Suppressor macrophage treated with lipopolysaccharide for 4 hours (primary cell): ENCODE measurements at regions not wholly inside any gene's neighbourhood (a gene's known extent, or its start where the extent isn't known, plus 50 kb on each side); places are given as distances from the start of the nearest gene placed in this dataset.
"Not testable (repeated sequence)": the region's sequence is repeated elsewhere in the genome, so short reads cannot be mapped to it uniquely, and the experiment has no call there.

ENCODE experiments used
- DNase-seq: peaks from one replicate; pipeline ENCODE4 v3.0.0-alpha.2; 2020

DNA sequence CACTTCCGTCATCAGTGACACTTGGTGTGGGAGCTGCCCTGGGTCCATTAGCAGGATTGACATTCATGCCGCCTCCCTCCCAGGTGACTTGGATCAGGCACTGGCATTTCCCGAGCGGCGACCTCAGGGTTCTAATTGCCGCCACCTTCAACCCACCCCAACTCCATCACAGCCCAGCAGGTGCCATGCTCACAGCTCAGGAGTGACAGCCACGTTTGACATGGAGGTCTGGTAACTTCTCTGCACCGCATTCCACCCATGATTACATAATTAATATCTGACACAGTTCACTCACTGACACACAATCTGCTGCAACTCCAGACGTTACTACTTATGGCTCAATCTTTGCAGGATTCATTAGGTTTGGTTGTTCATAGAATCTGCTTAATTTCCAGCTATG lies 450.9 kb upstream of the MYT1L start:
- no peak for DNase-seq

DNA sequence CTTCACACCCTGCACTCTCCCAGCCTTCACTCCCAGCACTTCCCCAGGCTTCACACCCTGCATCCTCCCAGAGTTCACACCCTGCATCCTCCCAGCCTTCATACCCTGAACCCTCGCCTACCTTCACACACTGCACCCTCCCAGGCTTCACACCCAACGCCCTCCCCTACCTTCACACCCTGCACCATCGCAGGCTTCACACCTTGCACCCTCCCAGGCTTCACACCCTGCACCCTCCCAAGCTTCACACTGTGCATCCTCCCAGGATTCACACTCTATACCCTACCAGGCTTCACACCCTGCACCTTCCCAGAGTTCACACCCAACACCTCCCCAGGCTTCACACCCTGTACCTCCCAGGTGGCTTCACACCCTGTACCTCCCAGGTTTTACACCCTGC lies 448.7 kb upstream of the MYT1L start:
- no peak for DNase-seq

DNA sequence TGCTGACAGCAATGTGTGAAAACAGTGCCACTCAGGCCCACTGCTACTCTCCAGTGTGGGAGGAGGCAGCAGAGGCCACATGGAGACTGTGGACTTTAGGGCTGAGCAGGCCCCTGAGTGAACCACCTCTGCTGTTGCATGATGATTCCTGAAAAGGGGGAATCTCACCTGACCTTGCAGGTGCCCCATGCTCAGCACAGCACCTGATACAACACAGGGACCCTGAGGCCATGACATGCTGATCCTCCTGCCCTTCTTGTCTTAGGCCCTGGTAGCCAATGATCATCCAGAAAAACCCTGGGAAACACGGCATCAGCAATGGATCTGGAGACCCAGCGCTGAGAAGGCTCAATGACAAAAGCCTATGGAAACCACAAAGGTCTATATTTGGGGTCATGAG lies 446.8 kb upstream of the MYT1L start:
- DNase-seq = no peak

DNA sequence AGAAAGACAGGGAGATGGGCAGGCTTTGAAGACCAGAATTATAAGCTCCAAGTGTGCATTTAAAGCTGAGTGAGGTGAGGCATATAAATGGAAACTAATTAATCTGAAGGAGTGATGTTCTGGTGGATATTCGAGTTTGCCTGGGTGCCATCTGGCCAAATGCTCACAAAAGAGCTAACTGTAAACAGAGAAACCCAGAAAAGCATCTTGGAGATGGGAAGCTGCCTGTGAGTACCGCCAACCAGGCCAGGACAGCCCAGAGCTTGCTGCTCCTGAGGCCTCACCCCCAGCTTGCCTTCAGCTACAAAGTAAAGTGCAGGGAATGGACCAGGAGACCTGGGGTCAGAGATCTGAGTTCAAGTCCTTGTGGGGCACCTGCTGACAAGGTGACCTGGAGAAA lies 446.1 kb upstream of the MYT1L start:
- no peak for DNase-seq

DNA sequence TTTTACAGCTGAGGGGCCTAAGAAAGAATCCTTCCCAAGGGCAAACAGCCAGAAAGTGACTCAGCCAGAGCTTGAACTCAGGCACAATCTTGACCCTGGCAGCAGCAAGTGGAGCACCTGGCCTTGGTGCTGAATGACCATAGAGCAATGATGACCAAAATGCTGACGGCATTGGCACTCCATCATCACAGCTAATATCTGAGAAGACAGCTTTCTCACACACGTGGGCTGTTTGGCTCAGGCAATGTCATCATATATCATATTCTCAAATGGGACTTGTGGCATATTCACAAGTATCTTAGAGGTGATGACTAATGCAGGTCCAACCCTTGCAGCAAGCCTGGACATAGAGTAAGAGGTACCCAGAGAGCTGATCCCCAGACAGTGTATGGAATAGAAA lies 443.9 kb upstream of the MYT1L start:
- no peak for DNase-seq

DNA sequence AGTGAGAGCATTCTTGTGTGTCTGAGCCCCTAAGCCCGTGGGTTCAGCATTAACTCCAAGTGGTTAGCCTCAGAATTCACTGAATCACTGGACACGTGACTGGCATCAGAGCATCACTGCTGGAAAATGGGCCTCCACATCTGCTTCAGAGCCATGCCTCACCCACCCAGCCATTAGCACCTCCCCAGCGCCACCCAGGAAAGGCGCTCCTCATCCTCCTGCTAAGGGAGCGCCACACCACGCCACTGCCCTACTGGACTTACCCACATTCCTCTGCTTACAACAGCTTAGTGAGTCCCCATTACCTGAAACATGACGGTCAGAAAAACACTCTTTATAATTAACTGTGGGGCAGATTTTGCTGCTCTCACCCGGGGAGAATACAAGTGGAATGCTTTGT lies 442.6 kb upstream of the MYT1L start:
- no peak for DNase-seq

DNA sequence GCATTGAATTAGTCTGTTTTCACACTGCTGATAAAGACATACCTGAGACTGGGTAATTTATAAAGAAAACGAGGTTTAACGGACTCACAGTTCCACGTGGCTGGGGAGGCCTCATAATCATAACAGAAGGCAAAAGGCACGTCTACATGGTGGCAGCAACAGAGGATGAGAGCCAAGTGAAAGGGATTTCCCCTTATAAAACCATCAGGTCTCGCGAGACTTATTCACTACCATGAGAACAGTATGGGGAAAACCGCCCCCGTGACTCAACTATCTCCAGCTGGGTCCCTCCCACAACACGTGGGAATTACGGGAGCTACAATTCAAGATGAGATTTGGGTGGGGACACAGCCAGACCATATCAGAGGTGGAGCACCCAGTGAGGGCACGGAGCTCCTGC lies 442.0 kb upstream of the MYT1L start:
- not testable (repeated sequence) for DNase-seq

DNA sequence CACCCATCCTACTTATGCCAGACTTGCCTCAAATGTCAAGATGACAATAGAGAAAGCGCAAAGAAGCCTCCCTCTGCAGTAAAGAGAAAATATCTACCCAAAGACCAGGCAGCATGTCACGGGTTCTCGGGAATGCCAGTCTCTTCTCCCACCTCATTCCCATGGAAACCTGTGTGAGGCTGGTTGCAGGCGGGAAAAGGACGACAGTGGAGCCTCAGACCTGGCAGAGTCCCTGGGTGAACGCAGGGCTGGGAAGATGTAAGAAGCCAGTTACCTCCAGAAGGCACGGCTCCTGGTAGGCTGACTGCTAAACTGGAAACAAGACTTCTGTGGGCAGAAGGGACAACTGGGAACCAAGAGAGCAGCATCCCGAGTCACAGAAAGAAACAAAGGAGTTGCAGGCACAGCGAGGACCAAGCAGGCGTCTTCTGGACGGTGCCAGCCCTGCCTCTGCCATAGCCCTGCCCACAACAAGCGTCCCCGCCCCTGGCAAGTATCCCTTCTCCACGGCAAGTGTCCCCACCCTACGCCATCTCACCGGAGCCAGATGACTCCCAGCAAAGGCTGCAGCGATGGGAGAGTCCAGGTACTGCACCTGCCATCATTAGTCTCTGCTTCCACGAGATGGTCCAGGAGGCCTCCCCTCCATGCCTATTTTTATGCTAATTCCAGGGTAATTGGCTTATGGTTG lies 440.8 kb upstream of the MYT1L start:
- DNase-seq = no peak

DNA sequence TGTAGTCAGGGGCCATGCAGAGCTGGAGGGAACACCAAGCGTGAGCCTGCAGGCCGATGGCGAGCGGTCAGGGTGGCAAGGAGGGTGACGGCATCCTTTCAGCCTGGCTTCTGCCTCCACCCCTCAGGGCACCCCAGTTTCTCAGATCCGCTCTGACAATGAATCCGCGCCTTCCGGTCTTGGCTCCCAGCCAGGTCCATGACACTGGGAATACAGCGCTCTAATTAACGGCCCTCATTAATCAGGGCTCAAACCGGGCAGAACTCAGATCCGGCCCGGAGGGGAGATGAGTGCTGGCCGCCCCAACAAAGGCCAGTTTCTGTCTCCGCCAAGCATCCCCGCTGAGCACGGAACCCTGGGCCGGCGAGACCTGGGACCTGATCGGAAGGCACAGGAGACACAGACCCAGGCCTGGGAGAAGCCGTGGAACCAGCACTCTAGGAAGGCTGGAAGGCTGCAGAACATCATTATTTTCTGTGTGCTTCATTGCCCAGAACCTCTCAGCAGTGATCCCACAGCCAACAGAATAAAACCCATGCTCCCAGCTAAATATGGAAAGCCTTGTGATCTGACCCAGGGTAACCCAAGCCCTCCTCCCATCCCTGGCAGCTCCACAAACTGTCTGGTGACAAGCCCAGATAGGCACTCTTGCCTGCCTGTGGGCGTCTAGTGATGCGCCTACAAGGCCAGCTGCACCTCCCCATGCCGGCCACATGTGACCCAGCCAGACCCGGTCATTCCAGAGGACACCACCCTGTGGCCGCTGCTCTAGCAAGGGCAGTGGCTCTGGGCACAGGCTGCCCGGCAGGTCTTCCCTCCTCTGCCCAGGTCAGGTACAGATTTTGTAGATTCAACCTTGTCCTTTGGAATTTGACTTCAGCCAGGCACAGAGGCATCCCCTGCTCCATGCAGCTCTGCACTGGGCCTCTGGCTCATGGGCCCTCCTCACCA lies 438.7 kb upstream of the MYT1L start:
- no peak for DNase-seq

DNA sequence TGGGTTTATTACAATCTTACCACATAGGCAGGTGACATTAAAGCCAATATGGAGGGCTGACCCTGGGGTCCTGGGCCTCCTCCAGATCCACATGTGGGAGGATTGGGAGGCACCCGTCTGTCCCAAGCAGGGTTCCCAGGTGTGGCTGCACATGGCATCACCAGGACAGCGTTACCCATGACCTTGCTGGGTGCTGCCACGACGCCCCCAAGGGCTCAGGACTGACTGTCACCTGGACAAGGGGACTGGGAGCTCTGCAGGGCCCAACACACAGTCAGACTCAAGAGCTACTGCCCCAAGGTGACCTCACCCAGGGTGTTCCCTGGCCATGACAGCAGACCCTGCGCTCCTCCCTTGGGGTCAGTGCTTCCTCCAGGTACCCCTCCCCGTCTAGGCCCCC lies 437.4 kb upstream of the MYT1L start:
- no peak for DNase-seq

DNA sequence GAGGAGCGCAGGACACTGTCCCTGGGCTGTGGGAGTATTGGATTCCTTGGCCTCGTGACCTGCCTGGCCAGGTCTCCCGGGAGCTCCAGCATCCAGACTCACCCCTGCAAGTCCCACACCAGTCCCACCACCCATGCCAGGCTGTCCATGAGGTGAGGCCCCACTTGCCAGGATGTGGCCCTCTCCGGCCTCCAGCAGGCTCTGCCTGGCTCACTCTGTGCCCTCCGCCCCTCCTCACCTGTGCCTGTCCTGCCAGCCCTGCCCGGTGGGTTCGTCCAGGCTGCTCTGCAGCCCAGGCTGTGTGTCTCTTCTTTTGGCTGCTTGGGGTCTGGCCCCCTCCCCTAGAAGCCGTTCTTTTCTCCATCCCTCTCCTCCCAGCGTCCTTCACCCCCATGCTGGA lies 436.8 kb upstream of the MYT1L start:
- DNase-seq = no peak

DNA sequence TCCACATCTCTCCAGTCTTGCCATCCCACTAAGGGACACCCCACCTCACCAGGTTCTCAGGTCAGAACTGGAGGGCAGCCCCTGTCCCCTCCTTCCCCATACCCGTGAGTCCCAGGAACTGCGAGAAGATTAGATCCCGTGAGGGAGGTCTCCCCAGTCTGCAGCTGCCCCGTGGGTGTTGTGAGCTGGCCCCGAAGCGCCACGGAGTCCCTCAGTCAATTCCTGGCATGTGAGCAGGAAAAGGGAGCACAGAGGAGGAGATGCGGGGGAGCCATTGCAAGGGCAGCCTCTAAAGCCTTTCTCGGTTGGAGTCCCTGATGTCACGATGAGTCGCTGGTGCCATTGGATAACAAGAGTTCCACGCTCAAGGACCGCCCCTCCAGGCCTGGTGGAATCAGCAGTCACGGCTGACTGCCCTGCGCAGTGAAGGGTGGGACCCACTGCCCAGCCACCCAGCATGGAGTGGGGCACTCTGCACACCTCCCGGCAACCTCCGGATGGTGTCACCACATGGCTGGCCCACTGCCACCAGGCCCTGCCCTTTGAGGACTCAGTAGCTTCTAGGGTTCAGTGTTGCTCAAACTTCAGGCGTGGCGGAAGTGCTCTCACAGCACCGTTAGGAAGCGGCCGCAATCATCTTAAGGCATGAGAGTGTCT lies 434.9 kb upstream of the MYT1L start:
- no peak for DNase-seq

DNA sequence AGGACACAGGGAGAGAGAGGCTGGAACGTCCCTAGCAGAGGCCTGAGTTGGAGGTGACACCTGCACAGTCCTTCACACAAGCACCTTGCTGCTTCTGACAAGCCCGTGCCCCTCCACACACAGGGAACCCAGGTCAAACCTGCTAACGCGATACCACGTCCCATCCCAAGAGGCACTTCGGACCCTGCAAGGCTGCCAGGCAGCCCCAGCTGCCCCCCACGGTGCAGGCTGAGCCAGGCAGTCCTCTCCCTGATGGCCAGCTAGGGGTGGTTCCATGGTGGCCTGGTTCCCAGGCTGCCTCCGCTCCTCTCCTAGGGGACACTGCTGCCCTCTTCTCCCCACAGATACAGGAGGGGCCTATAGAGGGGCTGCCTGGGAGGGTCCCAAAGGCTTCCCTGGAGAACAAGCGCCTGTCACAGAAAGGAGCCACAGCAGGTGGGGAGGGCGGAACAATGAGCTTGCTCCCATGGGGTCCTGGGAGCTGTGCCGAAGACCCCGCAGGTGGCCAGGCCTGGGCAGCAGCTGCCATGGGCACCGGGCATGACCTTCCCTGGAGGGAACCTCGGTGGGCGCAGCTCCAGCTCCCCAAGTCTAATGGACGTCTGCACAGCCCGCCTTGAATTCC lies 434.2 kb upstream of the MYT1L start:
- no peak for DNase-seq

DNA sequence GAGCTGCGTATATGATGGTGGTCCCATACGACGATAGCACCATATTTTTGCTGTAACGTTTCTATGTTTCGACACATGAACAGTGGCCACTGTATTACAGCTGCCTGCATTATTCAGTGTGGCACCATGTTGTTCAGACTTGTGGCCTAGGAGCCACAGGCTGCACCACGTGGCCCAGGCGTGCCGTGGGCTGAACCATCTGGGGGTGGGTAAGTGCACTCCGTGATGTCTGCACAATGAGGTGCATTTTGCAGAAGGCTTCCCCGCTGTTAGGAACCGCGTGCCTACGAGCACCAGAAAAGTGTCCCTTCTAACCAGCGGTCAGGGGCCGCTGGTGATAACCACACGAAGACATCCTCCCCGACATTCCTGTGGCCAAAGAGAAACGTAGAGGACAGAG lies 433.7 kb upstream of the MYT1L start:
- no peak for DNase-seq

DNA sequence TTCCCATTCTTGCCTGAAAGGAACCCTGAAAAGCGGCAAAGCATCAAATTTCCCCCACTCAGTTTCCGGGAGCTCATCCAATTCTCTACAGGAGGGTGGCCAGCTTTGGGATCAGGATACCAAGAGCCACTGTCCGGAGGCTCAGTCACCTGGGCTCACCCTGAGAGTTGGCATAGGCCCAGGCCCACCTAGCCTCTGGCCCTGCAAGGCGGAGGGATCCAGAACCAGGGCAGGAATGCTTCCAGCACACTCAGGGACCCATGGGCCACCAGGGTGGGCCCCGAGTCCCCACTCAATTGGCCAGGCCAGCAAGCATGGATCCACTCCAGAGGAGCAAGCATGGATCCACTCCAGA lies 432.9 kb upstream of the MYT1L start:
- no peak for DNase-seq

DNA sequence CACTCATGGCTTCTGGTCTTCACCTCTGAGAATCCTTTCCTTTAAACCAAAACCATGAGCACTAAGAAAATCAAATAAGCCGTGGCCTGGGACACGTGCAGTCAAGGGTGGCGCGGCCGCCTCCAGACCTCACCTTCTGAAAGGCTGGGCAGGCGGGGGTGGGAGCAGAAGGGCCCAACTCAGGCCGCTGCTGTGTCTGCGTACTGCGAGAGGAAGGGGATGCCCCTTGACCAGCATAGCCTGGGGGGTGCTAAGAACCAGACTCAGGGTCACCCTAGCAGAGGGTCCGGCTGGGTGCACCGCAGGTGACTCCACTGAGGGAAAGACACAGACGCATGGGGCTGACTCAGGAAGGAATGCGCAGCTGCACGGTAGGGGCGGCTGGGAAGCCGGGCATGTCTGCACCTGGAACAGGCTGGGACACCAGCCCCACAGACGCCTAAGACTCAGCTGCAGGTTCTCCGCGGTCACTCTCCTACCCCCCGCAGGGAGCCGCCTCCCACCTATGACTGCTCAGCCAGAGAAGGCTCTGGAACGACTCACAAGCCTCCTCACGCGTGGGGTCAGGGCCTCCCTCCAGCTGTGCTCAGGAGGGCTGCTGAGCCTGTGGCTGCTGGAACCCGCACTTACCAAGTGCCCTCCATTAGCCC lies 432.4 kb upstream of the MYT1L start:
- no peak for DNase-seq

DNA sequence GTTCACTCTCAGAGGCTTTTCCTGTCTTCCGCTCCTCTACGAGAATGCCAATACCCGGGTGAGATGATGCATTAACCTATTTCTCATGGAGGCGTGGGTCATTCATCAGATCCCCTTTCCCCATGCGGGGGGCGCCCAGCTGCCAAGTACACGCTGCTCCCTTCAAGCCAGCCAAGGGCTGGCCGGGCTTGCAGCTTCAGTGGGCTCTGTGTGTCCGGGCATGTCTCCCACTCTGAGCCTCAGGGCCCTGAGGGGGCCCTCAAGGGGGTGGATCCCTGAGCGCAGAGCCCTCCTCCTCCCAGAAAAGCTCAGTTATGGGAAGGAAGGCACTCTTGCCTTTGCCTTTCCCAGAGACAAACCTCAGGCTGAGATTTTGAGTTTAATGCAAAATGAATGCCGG lies 431.8 kb upstream of the MYT1L start:
- no peak for DNase-seq

DNA sequence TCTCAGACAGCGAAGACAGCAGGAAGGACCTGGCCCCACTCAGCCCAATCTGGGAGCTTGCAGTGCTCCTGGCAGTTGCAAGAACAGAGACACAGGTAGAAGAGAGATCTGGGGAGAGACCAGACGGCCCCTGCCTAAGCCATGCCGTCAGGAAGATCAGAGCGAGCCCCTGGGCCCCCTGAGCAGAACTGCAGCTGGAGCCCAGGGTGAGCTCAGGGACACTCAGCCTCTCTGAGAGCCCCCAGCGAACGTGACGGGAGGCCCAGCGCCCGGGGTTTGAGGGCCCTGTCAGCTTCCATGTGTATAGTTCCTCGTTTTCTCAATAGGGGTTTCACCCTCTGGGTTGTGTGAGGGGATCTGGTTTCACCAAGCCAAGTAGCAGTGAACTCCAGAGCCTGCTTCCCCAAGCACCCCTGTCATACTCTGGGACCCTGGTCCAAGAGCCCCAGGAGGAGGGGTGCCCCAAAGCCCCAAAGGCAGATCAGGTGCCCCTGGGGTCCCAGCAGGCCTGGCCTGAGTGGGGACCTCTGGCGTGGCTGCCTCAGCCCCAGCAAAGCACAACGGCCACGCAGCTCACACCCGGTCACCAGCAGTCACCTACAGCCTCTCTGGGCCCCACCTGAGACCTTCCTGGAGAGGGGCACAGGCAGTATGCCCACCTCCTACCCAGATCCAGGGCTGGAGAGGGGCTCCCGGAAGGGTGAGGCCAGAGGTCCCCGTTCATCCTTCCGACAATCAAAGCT lies 431.3 kb upstream of the MYT1L start:
- DNase-seq = no peak

DNA sequence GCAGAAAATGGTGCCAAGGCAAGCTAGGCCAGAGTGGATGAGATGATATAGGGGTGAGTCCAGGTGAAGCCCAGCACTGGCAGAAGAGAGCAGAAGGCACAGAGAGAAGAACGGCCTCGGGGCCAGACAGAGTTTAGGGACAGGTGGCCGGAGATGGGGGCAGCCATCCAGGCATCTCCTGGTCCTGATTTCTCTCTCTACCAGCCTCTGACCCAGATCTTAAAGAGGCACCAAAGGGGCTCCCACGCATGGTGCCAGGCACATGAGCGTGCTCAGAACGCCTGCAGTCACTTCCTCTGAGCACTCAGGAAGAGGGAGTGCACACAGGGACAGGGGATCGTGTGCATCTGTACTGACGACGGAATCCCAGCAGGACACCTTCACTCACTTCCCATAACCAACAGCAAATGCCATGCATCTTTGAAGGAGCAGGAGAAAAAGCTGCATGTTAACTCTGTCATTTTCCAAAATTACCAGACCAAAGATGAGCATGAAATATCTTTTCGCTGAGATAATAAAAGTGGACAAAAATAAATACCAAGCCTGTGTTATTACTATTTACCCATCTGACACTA lies 427.8 kb upstream of the MYT1L start:
- DNase-seq = no peak

DNA sequence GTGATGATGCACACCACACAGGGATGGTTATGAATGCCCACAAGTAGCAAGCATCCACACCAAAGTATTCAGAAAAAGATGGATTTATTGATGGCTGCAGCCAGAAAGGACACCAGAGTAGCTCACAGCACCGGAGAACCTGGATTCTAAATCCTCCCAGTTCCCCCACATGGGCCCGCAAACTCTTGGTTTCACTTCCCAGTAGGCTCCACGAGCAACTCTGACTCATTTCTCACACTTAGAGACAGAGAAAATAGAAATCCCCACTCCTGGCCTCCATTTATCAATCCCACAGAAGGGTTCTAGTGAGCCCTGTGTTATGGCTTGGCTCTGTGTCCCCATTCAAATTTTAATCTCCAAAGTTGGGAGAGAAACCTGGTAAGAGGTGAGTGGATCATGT lies 426.7 kb upstream of the MYT1L start:
- DNase-seq = peak; percentile 60

DNA sequence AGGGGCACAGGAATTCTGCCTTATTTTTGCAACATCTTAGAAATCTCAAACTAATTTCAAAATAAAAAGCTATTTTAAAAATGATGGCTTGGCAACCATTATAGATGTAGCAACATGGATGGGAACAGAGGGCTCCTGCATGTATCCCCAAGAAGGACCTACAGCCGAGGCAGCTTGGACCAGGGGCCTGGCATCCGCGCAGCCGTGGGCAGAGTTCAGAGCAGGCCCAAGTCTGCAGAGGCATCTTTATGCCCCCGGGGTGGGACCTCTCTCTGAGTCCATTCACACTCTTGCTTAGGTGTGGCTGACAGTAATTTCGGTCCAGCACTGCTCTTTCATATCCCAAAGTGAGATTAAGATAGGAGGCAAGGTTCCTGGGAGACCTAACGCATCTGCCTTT lies 425.8 kb upstream of the MYT1L start:
- no peak for DNase-seq

DNA sequence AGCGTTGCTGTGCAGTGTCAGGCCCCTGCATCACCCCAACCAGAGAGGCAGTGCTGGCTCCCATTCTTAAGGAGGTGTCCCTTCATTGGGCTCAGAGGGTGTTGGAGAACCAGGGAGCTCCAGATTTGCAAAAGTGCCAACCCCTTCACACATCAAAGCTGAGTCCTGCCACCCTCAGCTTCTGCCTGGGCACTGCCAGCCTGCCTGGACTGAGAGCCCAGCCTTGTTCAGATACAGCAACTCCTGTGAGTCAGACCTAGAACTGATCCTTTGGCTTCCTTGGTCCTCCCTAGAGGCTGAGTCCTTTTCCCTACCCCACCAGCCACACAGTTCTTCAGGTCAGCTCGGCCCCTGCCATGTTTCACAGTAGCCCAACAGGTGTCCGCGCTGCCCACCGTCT lies 424.9 kb upstream of the MYT1L start:
- DNase-seq = no peak
